Epithelial cell of prostate (primary cell): ENCODE measurements at regions not wholly inside any gene's neighbourhood (a gene's known extent, or its start where the extent isn't known, plus 50 kb on each side); places are given as distances from the start of the nearest gene placed in this dataset.
A peak's percentile ranks its signal among the peaks of the same experiment; 100 is the strongest.

ENCODE experiments used
- DNase-seq: peaks from one replicate; pipeline ENCODE4 v3.0.0-alpha.2; 2011; ENCODE audit warnings: low read depth, low spot score
- H3K27ac ChIP-seq: fragments of 450-650 bp; 2 replicates; pipeline ENCODE4 v1.5.1; 2017; ENCODE audit warnings: mild to moderate bottlenecking

DNA sequence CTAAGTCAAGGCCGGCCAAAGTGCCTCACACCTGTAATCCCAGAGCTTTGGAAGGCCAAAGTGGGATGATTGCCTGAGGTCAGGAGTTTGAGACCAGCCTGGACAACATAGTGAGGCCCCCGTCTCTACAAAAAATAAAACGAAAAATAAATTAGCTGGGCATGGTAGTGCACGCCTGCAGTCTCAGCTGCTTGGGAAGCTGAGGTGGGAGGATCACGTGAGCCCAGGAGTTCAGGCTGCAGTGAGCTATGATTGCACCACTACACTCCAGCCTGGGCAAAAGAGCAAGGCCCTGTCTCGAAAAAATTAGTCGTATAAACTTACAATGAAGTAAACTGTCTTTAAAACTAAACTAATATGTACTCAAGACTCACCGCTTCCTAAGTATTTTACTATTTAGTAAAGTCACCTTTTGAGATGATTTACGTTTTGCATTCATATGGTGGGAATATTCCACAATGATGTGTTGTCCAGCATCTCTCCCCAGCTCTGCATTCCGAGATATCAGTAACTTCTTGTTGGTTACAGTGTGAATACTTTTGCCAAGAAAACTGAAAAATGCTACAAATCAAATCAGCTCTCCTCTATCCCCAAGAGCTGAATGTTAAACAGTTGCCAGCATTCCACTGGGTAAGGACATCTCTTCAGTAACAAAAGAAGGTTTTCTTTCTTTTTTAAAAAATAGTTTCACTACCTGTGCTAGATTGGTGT lies 84.9 kb upstream of the C21orf91 start:
- DNase-seq, result no peak
- no peak overlapping the region for H3K27ac ChIP-seq

DNA sequence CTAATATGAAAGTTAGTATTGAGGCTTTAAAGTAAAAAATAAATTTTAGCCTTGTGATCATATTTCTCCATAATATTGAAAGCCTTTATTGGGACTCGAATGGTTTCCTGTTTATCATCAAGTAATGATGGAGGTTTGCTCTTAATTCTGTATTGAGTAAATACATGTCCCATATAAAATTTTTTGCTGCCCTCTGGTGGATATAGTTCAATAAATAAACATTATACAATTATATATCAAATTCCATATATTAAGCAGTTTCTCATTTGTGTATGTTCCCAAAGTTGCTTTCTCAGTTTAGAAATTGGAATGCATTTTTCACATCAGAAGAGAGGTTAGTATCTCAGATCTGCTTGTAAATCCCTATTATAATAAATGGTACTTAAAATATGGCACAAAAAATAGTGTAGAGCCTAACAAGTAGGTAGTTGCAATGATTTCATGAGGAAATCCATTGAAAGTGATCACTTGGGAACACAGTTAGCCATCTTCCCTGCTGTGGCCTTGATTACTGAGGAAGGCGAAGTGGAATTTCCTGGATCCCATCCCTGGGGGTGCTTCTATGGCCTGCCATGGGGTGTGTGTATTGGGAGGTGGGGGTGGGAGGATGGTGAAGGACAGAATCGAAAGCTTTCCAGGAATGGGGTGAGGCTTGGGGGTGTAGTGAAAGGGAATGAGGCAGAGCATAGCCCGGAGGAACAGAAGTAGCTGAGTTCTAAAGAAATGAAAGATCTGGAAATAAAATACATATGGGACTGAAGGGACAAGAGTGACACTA lies 84.1 kb upstream of the C21orf91 start:
- no peak overlapping the region for H3K27ac ChIP-seq
- no peak for DNase-seq

DNA sequence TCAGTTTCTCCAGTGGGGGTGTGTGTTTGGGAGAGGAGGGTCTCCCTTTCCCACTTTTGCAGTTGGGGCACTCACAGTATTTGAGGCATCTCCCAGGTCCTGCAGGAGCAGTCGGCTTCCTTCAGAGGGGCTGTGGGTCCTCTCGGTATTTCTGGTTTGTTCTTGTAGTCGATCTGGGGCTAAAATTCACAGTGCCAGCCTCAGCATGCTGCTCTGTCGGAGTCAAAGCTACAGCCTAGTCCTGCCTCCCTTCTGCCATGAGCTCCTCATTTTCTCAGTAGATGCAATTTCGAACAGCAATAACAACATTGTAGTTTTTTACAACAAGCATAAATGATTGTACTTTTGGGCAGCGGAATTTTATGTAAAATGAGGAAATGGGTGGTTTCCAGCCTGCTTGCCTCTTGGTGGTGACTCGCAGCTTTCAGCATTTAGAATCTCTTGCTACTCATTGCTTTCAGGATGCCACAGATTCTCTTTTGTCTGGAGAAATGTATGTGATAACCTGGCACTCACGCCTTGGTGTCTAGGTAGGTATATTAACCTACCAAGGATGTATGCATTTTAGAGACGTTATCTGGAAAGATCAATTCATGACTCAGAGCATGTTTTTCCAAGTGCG lies 82.4 kb upstream of the C21orf91 start:
- DNase-seq, result no peak
- peak overlapping the region; percentile 11 for H3K27ac ChIP-seq

DNA sequence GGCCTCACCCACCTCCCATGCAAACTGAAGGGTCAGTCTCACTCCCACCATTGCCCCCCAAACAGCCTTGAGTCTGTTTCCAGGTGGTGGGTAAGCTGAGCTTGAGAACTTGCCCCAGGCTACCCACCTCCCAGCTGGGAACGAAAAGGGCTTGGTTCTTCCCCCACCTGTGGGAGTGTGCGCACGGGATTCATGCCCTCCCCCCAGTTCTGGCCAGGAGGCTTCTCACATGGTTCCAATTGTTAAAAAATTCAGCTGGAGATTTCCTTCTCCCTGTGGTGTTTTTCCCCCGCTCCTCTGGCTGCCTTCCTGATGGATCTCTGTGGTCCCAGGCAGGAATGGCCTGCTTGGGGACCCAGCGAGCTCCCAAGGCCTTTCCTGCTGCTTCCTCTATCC lies 81.8 kb upstream of the C21orf91 start:
- H3K27ac ChIP-seq, result peak overlapping the region; percentile 11
- no peak for DNase-seq

DNA sequence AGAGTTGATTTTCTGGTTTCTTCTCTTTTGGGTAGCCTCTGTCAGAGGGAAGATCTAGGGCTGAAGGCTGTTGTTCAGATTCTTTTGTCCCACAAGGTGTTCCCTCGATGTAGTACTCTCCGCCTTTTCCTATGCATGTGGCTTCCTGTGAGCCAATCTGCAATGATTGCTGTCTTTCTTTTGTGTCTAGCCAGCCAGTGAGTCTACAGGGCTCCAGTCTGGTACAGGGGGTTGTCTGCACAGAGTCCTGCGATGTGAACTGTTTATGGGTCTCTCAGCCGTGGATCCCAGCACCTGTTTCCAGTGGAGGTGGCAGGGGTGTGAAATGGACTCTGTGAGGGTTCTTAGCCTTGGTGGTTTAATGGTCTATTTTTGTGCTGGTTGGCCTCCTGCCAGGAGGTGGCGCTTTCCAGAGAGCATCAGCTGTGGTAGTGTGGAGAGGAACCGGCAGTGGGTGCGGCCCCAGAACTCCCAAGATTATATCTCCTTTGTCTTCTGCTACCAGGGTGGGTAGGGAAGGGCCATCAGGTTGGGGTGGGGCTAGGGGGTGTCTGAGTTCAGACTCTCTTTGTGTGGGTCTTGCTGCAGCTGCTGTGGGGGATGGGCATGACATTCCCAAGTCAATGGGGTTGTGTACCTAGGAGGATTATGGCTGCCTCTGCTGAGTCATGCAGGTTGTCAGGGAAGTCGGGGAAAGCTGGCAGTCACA lies 81.3 kb upstream of the C21orf91 start:
- no peak for DNase-seq
- H3K27ac ChIP-seq, result no peak overlapping the region

DNA sequence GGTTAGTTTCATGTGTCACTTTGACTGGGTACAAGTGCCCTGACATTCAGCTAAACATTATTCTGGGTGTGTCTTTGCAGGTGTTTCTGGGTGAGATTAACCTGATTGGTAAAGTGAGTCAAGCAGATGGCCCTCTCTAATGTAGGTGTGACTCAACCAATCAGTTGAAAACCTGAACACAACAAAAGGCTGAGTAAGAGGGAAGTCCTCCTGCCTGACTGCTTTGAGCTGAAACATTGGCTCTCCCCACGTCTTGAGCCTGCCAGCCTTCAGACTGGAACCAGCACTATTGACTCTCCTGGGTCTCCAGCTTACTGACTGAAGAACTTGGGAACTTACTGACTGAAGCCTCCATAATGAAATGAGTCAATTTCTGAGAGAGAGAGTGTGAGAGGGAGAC lies 70.0 kb upstream of the C21orf91 start:
- peak overlapping the region; percentile 27 for H3K27ac ChIP-seq
- peak; percentile 44 for DNase-seq

DNA sequence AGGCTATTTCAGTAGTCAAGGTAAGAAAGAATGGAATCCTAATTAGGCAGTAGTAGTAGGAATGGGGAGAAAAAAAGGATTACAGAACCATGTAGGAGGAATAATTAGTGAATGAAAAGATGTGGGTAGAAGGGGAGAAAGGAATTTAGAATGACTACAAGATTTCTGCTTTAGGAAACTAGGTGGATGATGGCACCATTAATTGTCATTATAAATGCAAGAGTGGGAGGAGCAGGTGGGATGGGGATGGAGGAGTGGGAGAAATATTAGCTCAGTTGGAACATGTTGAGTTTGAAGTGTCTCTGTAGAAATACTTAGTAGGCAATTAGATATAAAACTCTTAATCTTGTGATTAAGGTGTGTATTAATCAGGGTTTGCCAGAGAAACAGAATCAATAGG lies 50.0 kb upstream of the C21orf91 start:
- DNase-seq, result no peak
- no peak overlapping the region for H3K27ac ChIP-seq
